GM12878 (cell line): ENCODE measurements at regions not wholly inside any gene's neighbourhood (a gene's known extent, or its start where the extent isn't known, plus 50 kb on each side); places are given as distances from the start of the nearest gene placed in this dataset.

ENCODE experiments used
- ATAC-seq: fragments of 200-7000 bp; cut with Tn5 transposase; 3 replicates; pipeline ENCODE4 v1.9.1; 2020; ENCODE audit warnings: mild to moderate bottlenecking, moderate library complexity
- BruUV-seq: library from RNA; stranded (reverse); fragments of 400-500 nt; replicated peaks from 2 replicates; lab custom pipeline; 2021; lab: Mats Ljungman, UMichigan
- CTCF ChIA-PET: fragments of 300-600 bp; sonication (Branson Sonifier 250); formaldehyde crosslinking; extraction: SDS; loops from one replicate; lab custom pipeline; 2021; ENCODE audit warnings: inconsistent platforms; lab: Yijun Ruan, JAX
- POLR2A ChIA-PET: fragments of 350-600 bp; formaldehyde crosslinking; extraction: SDS; loops from one replicate; lab custom pipeline; 2021; ENCODE audit warnings: inconsistent platforms; lab: Charles Lee
- RAD21 ChIA-PET: fragments of 300-600 bp; sonication (Branson Sonifier 250); formaldehyde crosslinking; loops from one replicate; lab custom pipeline; 2023; ENCODE audit warnings: antibody characterized with exemption; ENCODE audit not compliant: unreplicated experiment; lab: Charles Lee
- SMC1A ChIA-PET: fragments of 300-600 bp; sonication (Branson Sonifier 250); formaldehyde crosslinking; loops from one replicate; lab custom pipeline; 2023; ENCODE audit not compliant: unreplicated experiment, uncharacterized antibody; lab: Charles Lee
- DNase-seq: peaks from one replicate; pipeline ENCODE4 v3.0.0-alpha.2; 2011; ENCODE audit warnings: low read depth, low spot score
- FAIRE-seq: peaks from 3 replicates; lab custom pipeline; 2011; peaks lifted over from hg19 to GRCh38; lab: Jason Lieb, UNC
- H2AFZ ChIP-seq: 2 replicates; pipeline ENCODE4 v1.6.0; 2011; ENCODE audit warnings: low read depth, low read length, control low read depth; ENCODE audit not compliant: control insufficient read depth
- H3K27ac ChIP-seq: 2 replicates; pipeline ENCODE4 v1.5.1; 2011; ENCODE audit warnings: control low read depth; ENCODE audit not compliant: control insufficient read depth, insufficient read depth
- H3K27me3 ChIP-seq, 2 experiments: replicated peaks in 1 of 2; 2 replicates each; pipeline versions ENCODE4 v1.6.0 to v1.6.1; 2011; ENCODE audit warnings: low read length in 1 of 2; ENCODE audit not compliant: control insufficient read depth in 2 of 2, insufficient read depth in 2 of 2
- H3K36me3 ChIP-seq, 2 experiments: 2 replicates each; pipeline ENCODE4 v1.5.1; 2011; ENCODE audit warnings: low read length in 1 of 2; ENCODE audit not compliant: control insufficient read depth in 2 of 2, insufficient read depth in 2 of 2
- H3K4me1 ChIP-seq: 2 replicates; pipeline ENCODE4 v1.6.1; 2011; ENCODE audit warnings: mild to moderate bottlenecking, low read length, moderate library complexity, mixed read lengths; ENCODE audit not compliant: control insufficient read depth, insufficient read depth
- H3K4me2 ChIP-seq: 2 replicates; pipeline ENCODE4 v1.6.0; 2011; ENCODE audit warnings: control low read depth; ENCODE audit not compliant: control insufficient read depth, insufficient read depth
- H3K4me3 ChIP-seq: fragments of 200-600 bp; sonication (generic); 2 replicates; pipeline ENCODE4 v1.5.1; 2016
- H3K79me2 ChIP-seq: 2 replicates; pipeline ENCODE4 v1.6.0; 2011; ENCODE audit warnings: low read length; ENCODE audit not compliant: control insufficient read depth, insufficient read depth
- H3K9ac ChIP-seq: 2 replicates; pipeline ENCODE4 v1.8.0; 2011; ENCODE audit warnings: low read length, control low read depth, mixed read lengths; ENCODE audit not compliant: control insufficient read depth, insufficient read depth
- H3K9me3 ChIP-seq: replicated peaks from 3 replicates; pipeline ENCODE4 v1.5.1; 2011; ENCODE audit warnings: mild to moderate bottlenecking, low read length; ENCODE audit not compliant: control insufficient read depth, insufficient read depth
- H4K20me1 ChIP-seq: 2 replicates; pipeline ENCODE4 v1.6.0; 2011; ENCODE audit not compliant: control insufficient read depth, insufficient read depth
- CBFB ChIP-seq: IDR thresholded peaks from 2 replicates; pipeline ENCODE4 v1.6.1; 2016; ENCODE audit warnings: antibody characterized with exemption, low read depth
- CBX5 ChIP-seq: sonication (generic); IDR thresholded peaks from 2 replicates; pipeline ENCODE4 v1.6.1; 2016; ENCODE audit warnings: low read depth, moderate library complexity, mild to moderate bottlenecking, inconsistent platforms
- HDAC6 ChIP-seq: fragments of 200-600 bp; sonication (generic); IDR thresholded peaks from one replicate; pipeline ENCODE4 v1.8.0; 2017; ENCODE audit warnings: antibody characterized with exemption; ENCODE audit not compliant: unreplicated experiment
- HDGF ChIP-seq: fragments of 450-650 bp; IDR thresholded peaks from 2 replicates; pipeline ENCODE4 v1.6.1; 2016; ENCODE audit warnings: antibody characterized with exemption
- IKZF1 ChIP-seq: fragments of 450-650 bp; conservative IDR thresholded peaks from 2 replicates; pipeline ENCODE4 v1.6.1; 2017; ENCODE audit warnings: antibody characterized with exemption, mild to moderate bottlenecking
- KAT2A ChIP-seq: conservative IDR thresholded peaks from 2 replicates; pipeline ENCODE4 v1.6.1; 2011; ENCODE audit warnings: low read depth, low read length; ENCODE audit not compliant: control insufficient read depth
- MYC ChIP-seq: IDR thresholded peaks from 2 replicates; pipeline ENCODE4 v1.6.1; 2011; ENCODE audit warnings: mild to moderate bottlenecking, low read length, moderate library complexity, inconsistent platforms; ENCODE audit not compliant: insufficient read depth, insufficient replicate concordance, insufficient read length, severe bottlenecking
- NFIC ChIP-seq: IDR thresholded peaks from 2 replicates; pipeline ENCODE4 v1.6.1; 2012; ENCODE audit warnings: low read depth, mild to moderate bottlenecking, inconsistent platforms, low read length, moderate library complexity
- NR2C2 ChIP-seq: IDR thresholded peaks from 2 replicates; pipeline ENCODE4 v1.6.1; 2011; ENCODE audit warnings: borderline replicate concordance, low read depth; ENCODE audit not compliant: control insufficient read depth, insufficient read length
- STAT1 ChIP-seq: fragments of 450-650 bp; conservative IDR thresholded peaks from 2 replicates; pipeline ENCODE4 v1.6.1; 2014; ENCODE audit warnings: antibody characterized with exemption, mild to moderate bottlenecking
- SUPT20H ChIP-seq: IDR thresholded peaks from 2 replicates; pipeline ENCODE4 v1.6.1; 2011; ENCODE audit warnings: low read depth, mild to moderate bottlenecking, low read length, moderate library complexity, borderline replicate concordance; ENCODE audit not compliant: control insufficient read depth
- ZNF207 ChIP-seq: fragments of 450-650 bp; IDR thresholded peaks from 2 replicates; pipeline ENCODE4 v1.6.1; 2014; ENCODE audit warnings: antibody characterized with exemption, mild to moderate bottlenecking, borderline replicate concordance
- ZNF592 ChIP-seq: fragments of 450-650 bp; IDR thresholded peaks from 2 replicates; pipeline ENCODE4 v1.6.1; 2017; ENCODE audit warnings: mild to moderate bottlenecking, moderate library complexity
- WGBS: methylation state at CpG from one replicate; pipeline ENCODE4 v1.1.6; 2016; ENCODE audit warnings: low lambda C conversion rate; ENCODE audit not compliant: insufficient replicate concordance, insufficient coverage; ENCODE audit errors: missing lambda C conversion rate; 5-methylcytosine and 5-hydroxymethylcytosine counted together
- in situ Hi-C: fragments of 300-500 bp; cut with MboI; formaldehyde crosslinking; loops from 9 replicates; pipeline ENCODE4 v1.14.3; 2018; ENCODE audit warnings: mixed read lengths
- intact Hi-C: fragments of 100-400 bp; cut with micrococcal nuclease; formaldehyde crosslinking; loops from one replicate; pipeline ENCODE4 v1.14.2; 2022; ENCODE audit not compliant: unreplicated experiment
- TF ChIP-seq, protein P1 (sequence below): IDR thresholded peaks from 2 replicates; pipeline ENCODE4 v1.6.1; 2012; ENCODE audit warnings: low read depth, low read length, improper control_type of control experiment
- TF ChIP-seq, protein P2 (sequence below): fragments of 450-650 bp; IDR thresholded peaks from 2 replicates; pipeline ENCODE4 v1.6.1; 2017; ENCODE audit warnings: antibody characterized with exemption, mild to moderate bottlenecking, moderate library complexity

DNA sequence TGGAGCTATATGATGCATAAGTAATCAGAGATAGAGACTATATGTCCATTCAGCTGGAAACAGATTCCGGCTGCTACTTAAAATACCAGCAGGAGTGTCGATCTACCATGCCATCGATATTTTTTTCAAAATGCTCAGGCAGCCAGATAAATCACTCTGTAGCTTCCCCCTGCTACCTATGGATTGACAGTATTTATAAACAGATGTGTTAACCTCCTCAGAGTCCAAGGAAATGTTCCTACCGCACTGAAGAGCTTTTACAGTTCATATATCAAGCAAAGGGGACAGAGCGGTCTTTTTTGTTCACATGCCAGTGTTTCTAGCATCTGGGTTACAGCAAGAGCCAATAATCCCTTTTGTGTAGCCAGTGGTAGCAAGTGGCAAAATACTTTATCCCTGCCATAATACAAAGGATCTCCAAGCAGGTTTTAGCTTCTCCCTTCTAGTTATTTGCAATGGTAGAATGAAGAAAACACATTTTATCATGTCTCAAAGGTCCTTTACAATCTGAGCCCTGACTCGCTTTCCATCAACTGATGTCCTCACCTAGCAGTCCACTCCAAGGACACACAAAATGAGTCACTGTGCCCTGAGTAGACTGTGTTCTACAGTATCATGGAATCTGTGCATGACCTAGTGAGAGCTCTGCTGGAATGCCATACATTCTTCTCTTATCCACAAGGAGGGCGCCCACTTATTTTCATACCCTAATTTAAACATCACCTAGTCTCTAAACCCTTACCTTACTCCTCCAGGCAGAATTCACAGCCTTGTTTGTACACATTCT lies 507.0 kb downstream of the TBL1XR1 start (continued):
- TF ChIP-seq, protein P1, sequence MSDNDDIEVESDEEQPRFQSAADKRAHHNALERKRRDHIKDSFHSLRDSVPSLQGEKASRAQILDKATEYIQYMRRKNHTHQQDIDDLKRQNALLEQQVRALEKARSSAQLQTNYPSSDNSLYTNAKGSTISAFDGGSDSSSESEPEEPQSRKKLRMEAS, result no peak
- TF ChIP-seq KAT2A (no peak), HDAC6 (no peak)

- H3K9ac ChIP-seq, result no peak overlapping the region
These were observed 509.5 kb downstream of the TBL1XR1 start for GRCh38 chr3:176687754-176688153.

More at GRCh38 chr3:176687754-176688153, 509.5 kb downstream of the TBL1XR1 start:
- ChIA-PET SMC1A (no interaction called here), RAD21 (no interaction called here), CTCF (no interaction called here), POLR2A (no interaction called here)
- intact Hi-C loops (no loop called here), in situ Hi-C loops (no loop called here)
- no peaks in the 10 kb centered on the region for H3K36me3 ChIP-seq
- H2AFZ ChIP-seq, result no peak overlapping the region
- H3K9me3 ChIP-seq, result no peaks in the 10 kb centered on the region
- no peaks in the 10 kb centered on the region; a peak in 2 of 4 replicates for H3K27me3 ChIP-seq
- TF ChIP-seq HDGF (no peak), IKZF1 (no peak), ZNF207 (no peak), NR2C2 (no peak), ZNF592 (no peak), SUPT20H (no peak), CBX5 (no peak), NFIC (no peak), MYC (no peak), CBFB (no peak), STAT1 (no peak)
- TF ChIP-seq, protein P2, sequence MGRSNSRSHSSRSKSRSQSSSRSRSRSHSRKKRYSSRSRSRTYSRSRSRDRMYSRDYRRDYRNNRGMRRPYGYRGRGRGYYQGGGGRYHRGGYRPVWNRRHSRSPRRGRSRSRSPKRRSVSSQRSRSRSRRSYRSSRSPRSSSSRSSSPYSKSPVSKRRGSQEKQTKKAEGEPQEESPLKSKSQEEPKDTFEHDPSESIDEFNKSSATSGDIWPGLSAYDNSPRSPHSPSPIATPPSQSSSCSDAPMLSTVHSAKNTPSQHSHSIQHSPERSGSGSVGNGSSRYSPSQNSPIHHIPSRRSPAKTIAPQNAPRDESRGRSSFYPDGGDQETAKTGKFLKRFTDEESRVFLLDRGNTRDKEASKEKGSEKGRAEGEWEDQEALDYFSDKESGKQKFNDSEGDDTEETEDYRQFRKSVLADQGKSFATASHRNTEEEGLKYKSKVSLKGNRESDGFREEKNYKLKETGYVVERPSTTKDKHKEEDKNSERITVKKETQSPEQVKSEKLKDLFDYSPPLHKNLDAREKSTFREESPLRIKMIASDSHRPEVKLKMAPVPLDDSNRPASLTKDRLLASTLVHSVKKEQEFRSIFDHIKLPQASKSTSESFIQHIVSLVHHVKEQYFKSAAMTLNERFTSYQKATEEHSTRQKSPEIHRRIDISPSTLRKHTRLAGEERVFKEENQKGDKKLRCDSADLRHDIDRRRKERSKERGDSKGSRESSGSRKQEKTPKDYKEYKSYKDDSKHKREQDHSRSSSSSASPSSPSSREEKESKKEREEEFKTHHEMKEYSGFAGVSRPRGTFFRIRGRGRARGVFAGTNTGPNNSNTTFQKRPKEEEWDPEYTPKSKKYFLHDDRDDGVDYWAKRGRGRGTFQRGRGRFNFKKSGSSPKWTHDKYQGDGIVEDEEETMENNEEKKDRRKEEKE, result no peak
- DNase-seq (no peak), FAIRE-seq (no peak), ATAC-seq (no peak)
- no peak overlapping the region for H3K4me2 ChIP-seq
- 29% methylated on average over 2 of the region's 2 CpGs for WGBS
- H4K20me1 ChIP-seq, result no peaks in the 10 kb centered on the region
- no peaks in the 10 kb centered on the region for H3K4me1 ChIP-seq
- BruUV-seq, result no TSS peak
- no peak overlapping the region for H3K27ac ChIP-seq
- H3K4me3 ChIP-seq, result no peak overlapping the region
- H3K79me2 ChIP-seq, result no peaks in the 10 kb centered on the region
